ENCODE measurements at regions not wholly inside any gene's neighbourhood (a gene's known extent, or its start where the extent isn't known, plus 50 kb on each side); places are given as distances from the start of the nearest gene placed in this dataset.

DNA sequence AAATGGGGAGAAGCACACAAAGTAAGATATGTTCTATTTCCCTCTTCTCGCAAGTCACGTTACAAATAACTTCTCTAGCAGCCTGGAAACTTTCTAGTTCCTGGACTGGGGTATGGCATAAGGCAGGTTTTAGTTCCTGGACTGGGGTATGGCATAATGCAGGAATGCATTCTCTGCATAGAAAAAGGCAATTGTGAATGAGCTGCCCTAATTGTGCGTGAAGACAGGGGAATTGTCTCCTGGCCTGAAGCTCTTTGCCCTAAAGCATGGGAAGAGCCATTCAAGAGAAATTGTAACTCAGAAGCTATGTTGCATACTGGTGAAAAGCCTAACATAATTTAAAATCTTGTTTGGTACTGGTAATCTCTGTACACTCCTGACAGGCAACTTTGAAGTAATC is 54.3 kb upstream of the CBLB start:
- Histone ChIP-seq H3K27me3 (ENCODE audit: control insufficient read depth, insufficient read depth, low read length) (no peaks in the 10 kb centered on the region), H3K4me1 (ENCODE audit: control insufficient read depth, insufficient read depth, low read length) (no peaks in the 10 kb centered on the region), H3K36me3 (ENCODE audit: control insufficient read depth, insufficient read depth, low read length) (no peaks in the 10 kb centered on the region), H3K9me3 (ENCODE audit: control insufficient read depth, low read depth, low read length) (peaks cover 3% of the 10 kb centered on the region), H3K4me3 (ENCODE audit: low read length) (no peak overlapping the region), H3K27ac (ENCODE audit: low read length) (no peak overlapping the region)
- DNase-seq: no peak
- WGBS (ENCODE audit: insufficient coverage, low lambda C conversion rate): no CpG with 5 or more reads among the region's 3 CpGs

- Histone ChIP-seq H3K36me3 (ENCODE audit: control insufficient read depth, insufficient read depth, low read length) (no peaks in the 10 kb centered on the region), H3K27ac (ENCODE audit: low read length) (no peak overlapping the region), H3K9me3 (ENCODE audit: control insufficient read depth, low read depth, low read length) (no peaks in the 10 kb centered on the region), H3K4me3 (ENCODE audit: low read length) (no peak overlapping the region), H3K27me3 (ENCODE audit: control insufficient read depth, insufficient read depth, low read length) (no peaks in the 10 kb centered on the region), H3K4me1 (ENCODE audit: control insufficient read depth, insufficient read depth, low read length) (no peaks in the 10 kb centered on the region)
- peak in 1 of 2 donors; percentile 37 for DNase-seq
- WGBS (ENCODE audit: insufficient coverage, low lambda C conversion rate): no CpG with 5 or more reads among the region's 1 CpG
Observed at GRCh38 chr3:105927741-105928140, 58.9 kb upstream of the CBLB start.

DNA sequence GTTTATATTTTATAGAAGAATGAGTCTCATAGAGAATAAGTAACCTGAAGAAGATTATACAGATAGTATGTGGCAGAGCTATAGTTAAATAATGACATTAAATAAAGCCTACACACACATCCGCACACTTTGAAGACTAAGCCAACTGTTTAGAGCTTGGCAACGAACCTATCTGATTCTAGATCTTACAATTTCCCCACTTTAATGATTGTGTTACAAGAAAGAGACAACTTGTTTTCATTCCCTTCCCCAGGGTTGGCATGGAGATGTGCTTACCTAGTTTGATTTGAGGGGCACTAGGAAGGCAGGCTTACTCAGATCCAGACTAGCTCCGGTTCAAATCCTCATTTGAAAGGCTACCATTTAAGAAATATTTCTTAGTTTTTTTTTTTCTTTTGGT is 61.9 kb upstream of the CBLB start:
- Histone ChIP-seq H3K27ac (ENCODE audit: low read length) (no peak overlapping the region), H3K27me3 (ENCODE audit: control insufficient read depth, insufficient read depth, low read length) (no peaks in the 10 kb centered on the region), H3K9me3 (ENCODE audit: control insufficient read depth, low read depth, low read length) (no peaks in the 10 kb centered on the region), H3K36me3 (ENCODE audit: control insufficient read depth, insufficient read depth, low read length) (no peaks in the 10 kb centered on the region), H3K4me3 (ENCODE audit: low read length) (no peak overlapping the region), H3K4me1 (ENCODE audit: control insufficient read depth, insufficient read depth, low read length) (no peaks in the 10 kb centered on the region)
- no peak for DNase-seq
- WGBS (ENCODE audit: insufficient coverage, low lambda C conversion rate): 86% methylated on average over 1 of the region's 3 CpGs

DNA sequence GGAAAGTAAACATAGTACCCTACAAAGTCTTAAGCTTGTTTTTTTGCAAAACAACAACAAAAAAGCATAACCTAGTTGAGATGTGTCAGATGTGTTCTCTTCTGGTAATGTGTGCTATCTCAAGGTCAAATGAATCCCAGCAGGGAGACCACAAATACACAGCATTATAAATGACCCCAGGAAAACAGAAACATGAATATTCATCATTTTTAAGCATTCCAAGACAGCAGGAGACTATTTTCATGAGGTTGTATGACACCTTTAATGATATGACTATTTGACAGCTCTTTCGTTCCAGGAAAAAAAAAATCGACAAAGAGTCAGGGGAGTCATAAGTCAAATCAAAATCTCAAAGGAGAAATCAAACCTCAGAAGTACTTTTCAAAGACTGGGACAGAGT is 62.7 kb upstream of the CBLB start:
- Histone ChIP-seq H3K27ac (ENCODE audit: low read length) (no peak overlapping the region), H3K9me3 (ENCODE audit: control insufficient read depth, low read depth, low read length) (no peaks in the 10 kb centered on the region), H3K4me1 (ENCODE audit: control insufficient read depth, insufficient read depth, low read length) (no peaks in the 10 kb centered on the region), H3K27me3 (ENCODE audit: control insufficient read depth, insufficient read depth, low read length) (no peaks in the 10 kb centered on the region), H3K4me3 (ENCODE audit: low read length) (no peak overlapping the region), H3K36me3 (ENCODE audit: control insufficient read depth, insufficient read depth, low read length) (no peaks in the 10 kb centered on the region)
- WGBS (ENCODE audit: insufficient coverage, low lambda C conversion rate): 83% methylated on average over 1 of the region's 2 CpGs
- DNase-seq: no peak

DNA sequence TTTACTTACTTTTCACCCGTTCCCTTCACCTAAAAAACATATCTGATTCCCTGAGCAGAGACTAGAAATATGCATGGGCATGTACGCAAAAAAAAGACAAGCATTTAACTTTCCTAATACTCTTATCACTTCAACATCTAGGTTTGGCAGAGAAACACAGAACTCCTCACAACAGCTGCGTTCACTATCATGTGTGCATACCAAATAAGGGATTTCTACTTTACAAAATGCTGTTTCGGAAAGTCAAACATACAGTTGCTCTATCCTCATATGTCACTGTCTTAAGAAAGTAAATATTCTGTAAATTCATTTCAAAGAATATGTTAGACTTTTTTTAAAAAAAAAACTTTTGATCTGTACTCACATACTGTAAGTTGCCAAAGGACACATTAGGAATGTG is 65.1 kb upstream of the CBLB start:
- WGBS (ENCODE audit: insufficient coverage, low lambda C conversion rate): no CpG with 5 or more reads among the region's 4 CpGs
- DNase-seq: no peak
- no peaks in the 10 kb centered on the region for H3K27me3 ChIP-seq (ENCODE audit: control insufficient read depth, insufficient read depth, low read length)
- H3K36me3 ChIP-seq (ENCODE audit: control insufficient read depth, insufficient read depth, low read length): no peaks in the 10 kb centered on the region
- no peaks in the 10 kb centered on the region for H3K9me3 ChIP-seq (ENCODE audit: control insufficient read depth, low read depth, low read length)
- H3K4me1 ChIP-seq (ENCODE audit: control insufficient read depth, insufficient read depth, low read length): no peaks in the 10 kb centered on the region
- H3K27ac ChIP-seq (ENCODE audit: low read length): no peak overlapping the region
- no peak overlapping the region for H3K4me3 ChIP-seq (ENCODE audit: low read length)

DNA sequence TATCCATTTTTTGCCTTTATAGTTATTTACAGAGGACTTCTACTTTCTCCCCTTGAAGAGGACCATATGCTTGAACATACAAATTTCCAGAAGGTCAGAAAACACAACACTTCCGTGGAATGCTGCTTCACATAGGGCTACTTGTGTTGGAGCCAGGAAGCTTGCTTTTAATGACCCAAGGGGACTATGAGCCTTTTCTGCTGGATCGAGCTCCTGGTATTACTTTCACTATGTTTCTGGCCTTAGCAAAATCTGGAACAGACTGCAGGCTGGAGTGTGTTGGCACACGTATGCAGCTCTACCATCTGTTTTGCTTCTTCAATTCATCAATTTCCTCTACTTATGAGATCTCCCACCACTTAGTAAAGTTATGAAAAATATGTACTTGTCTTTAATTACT is 69.3 kb upstream of the CBLB start:
- no CpG with 5 or more reads among the region's 3 CpGs for WGBS (ENCODE audit: insufficient coverage, low lambda C conversion rate)
- H3K36me3 ChIP-seq (ENCODE audit: control insufficient read depth, insufficient read depth, low read length): no peaks in the 10 kb centered on the region
- H3K27ac ChIP-seq (ENCODE audit: low read length): no peak overlapping the region
- no peak overlapping the region for H3K4me3 ChIP-seq (ENCODE audit: low read length)
- no peaks in the 10 kb centered on the region for H3K27me3 ChIP-seq (ENCODE audit: control insufficient read depth, insufficient read depth, low read length)
- no peaks in the 10 kb centered on the region for H3K9me3 ChIP-seq (ENCODE audit: control insufficient read depth, low read depth, low read length)
- no peaks in the 10 kb centered on the region for H3K4me1 ChIP-seq (ENCODE audit: control insufficient read depth, insufficient read depth, low read length)
- peak; percentile 23 to 63 for DNase-seq

DNA sequence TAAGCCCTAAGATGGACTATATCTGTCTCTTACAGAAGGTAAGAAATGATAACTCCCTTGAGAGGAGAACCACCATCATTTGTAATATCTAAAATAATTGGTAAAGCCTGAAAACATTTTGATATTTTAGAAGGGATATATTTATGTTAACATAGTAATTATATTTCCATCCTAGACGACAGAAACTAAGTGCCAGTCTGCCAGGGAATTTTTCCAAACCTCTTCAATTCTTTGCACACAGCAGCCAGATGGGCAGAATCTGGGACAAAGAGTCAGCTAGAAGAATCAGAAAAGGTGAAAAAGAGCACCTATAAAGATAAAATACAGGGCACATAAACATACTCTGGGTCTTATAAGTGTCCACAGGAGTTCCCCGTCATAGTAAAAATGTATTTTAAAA is 70.0 kb upstream of the CBLB start:
- H3K27me3 ChIP-seq (ENCODE audit: control insufficient read depth, insufficient read depth, low read length): no peaks in the 10 kb centered on the region
- no peak for DNase-seq
- no peaks in the 10 kb centered on the region for H3K36me3 ChIP-seq (ENCODE audit: control insufficient read depth, insufficient read depth, low read length)
- H3K27ac ChIP-seq (ENCODE audit: low read length): no peak overlapping the region
- no peak overlapping the region for H3K4me3 ChIP-seq (ENCODE audit: low read length)
- WGBS (ENCODE audit: insufficient coverage, low lambda C conversion rate): 93% methylated on average over 2 of the region's 2 CpGs
- no peaks in the 10 kb centered on the region for H3K4me1 ChIP-seq (ENCODE audit: control insufficient read depth, insufficient read depth, low read length)
- no peaks in the 10 kb centered on the region for H3K9me3 ChIP-seq (ENCODE audit: control insufficient read depth, low read depth, low read length)

GRCh38 chr3:105944276-105944675 is 75.5 kb upstream of the CBLB start:
- Histone ChIP-seq H3K27me3 (ENCODE audit: control insufficient read depth, insufficient read depth, low read length) (no peaks in the 10 kb centered on the region), H3K36me3 (ENCODE audit: control insufficient read depth, insufficient read depth, low read length) (no peaks in the 10 kb centered on the region), H3K4me3 (ENCODE audit: low read length) (no peak overlapping the region), H3K27ac (ENCODE audit: low read length) (no peak overlapping the region), H3K4me1 (ENCODE audit: control insufficient read depth, insufficient read depth, low read length) (no peaks in the 10 kb centered on the region), H3K9me3 (ENCODE audit: control insufficient read depth, low read depth, low read length) (no peaks in the 10 kb centered on the region)
- DNase-seq: no peak

GRCh38 chr3:105944721-105945120 is 75.9 kb upstream of the CBLB start:
- Histone ChIP-seq H3K27me3 (ENCODE audit: control insufficient read depth, insufficient read depth, low read length) (no peaks in the 10 kb centered on the region), H3K27ac (ENCODE audit: low read length) (no peak overlapping the region), H3K4me1 (ENCODE audit: control insufficient read depth, insufficient read depth, low read length) (no peaks in the 10 kb centered on the region), H3K4me3 (ENCODE audit: low read length) (no peak overlapping the region), H3K9me3 (ENCODE audit: control insufficient read depth, low read depth, low read length) (no peaks in the 10 kb centered on the region), H3K36me3 (ENCODE audit: control insufficient read depth, insufficient read depth, low read length) (no peaks in the 10 kb centered on the region)
- WGBS (ENCODE audit: insufficient coverage, low lambda C conversion rate): no CpG with 5 or more reads among the region's 3 CpGs
- no peak for DNase-seq

DNA sequence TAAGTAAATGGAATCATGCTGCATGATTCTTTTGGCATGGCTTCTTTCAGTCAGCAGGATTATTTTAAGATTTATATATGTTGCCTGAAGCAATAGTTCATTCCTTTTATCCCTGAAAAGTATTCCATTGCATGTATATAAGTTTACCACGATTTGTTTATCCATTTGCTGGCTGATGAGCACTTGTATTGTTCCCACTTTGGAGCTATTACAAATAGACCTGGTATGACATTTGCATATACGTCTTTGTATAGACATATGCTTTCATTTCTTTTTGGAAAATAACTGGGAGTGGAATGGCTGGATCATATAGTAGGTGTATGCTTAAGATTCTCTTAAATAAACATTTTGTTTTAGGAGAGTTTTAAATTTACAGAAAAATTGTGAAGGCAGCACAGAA is 79.3 kb upstream of the CBLB start:
- H3K9me3 ChIP-seq (ENCODE audit: control insufficient read depth, low read depth, low read length): no peaks in the 10 kb centered on the region
- H3K4me1 ChIP-seq (ENCODE audit: control insufficient read depth, insufficient read depth, low read length): no peaks in the 10 kb centered on the region
- no peak for DNase-seq
- no peak overlapping the region for H3K27ac ChIP-seq (ENCODE audit: low read length)
- H3K36me3 ChIP-seq (ENCODE audit: control insufficient read depth, insufficient read depth, low read length): no peaks in the 10 kb centered on the region
- no peak overlapping the region for H3K4me3 ChIP-seq (ENCODE audit: low read length)
- no CpG with 5 or more reads among the region's 2 CpGs for WGBS (ENCODE audit: insufficient coverage, low lambda C conversion rate)
- no peaks in the 10 kb centered on the region for H3K27me3 ChIP-seq (ENCODE audit: control insufficient read depth, insufficient read depth, low read length)

DNA sequence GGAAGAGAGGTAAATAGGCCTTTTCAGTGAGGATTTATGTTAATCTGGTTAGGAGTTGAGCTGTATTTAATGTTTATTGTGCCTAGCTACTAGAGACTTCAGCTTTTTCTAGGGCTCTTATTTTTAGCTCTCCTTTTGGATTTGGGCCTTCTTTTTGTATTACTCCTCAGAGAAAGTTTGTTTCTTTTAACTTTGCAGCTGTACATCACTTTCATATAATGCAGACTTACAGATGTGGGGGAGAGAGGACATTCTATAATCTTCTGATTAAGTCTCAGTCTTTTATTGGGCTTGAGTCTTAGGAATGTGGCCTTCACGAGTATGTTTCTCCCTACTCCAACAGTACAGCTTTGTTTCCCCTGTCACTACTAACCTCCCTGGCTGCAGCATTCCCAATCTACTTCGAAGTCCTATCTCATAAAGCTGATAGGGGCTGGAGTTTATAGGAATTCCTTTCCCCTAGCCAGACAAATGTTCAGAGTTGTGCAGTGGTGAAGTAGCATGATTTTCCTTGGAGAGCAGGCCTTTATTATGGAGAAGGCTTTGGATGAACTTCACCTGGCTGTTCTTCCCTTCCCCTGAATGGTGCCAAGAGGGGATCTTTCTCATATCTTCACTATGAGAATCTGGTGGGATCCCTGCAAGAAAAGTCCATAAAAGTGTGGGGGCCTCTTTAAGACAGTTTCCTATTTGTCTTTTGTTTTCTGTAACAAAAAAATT is 82.2 kb upstream of the CBLB start:
- Histone ChIP-seq H3K27ac (ENCODE audit: low read length) (no peak overlapping the region), H3K36me3 (ENCODE audit: control insufficient read depth, insufficient read depth, low read length) (no peaks in the 10 kb centered on the region), H3K4me1 (ENCODE audit: control insufficient read depth, insufficient read depth, low read length) (no peaks in the 10 kb centered on the region), H3K9me3 (ENCODE audit: control insufficient read depth, low read depth, low read length) (no peaks in the 10 kb centered on the region), H3K27me3 (ENCODE audit: control insufficient read depth, insufficient read depth, low read length) (no peaks in the 10 kb centered on the region), H3K4me3 (ENCODE audit: low read length) (no peak overlapping the region)
- DNase-seq: no peak
- 33% methylated on average over 1 of the region's 2 CpGs for WGBS (ENCODE audit: insufficient coverage, low lambda C conversion rate)
